Activated T-helper 17 cell treated with anti-CD3 and anti-CD28 coated beads, Interleukin-2, amount 50 U/mL, for 72 hours (primary cell): ENCODE measurements at regions not wholly inside any gene's neighbourhood (a gene's known extent, or its start where the extent isn't known, plus 50 kb on each side); places are given as distances from the start of the nearest gene placed in this dataset.
A peak's percentile ranks its signal among the peaks of the same experiment; 100 is the strongest.
"Not testable (repeated sequence)": the region's sequence is repeated elsewhere in the genome, so short reads cannot be mapped to it uniquely, and the experiment has no call there.

Experiments used
- ATAC-seq: fragments of 150-1000 bp; cut with Tn5 transposase; replicated peaks from 2 replicates; pipeline ENCODE4 v1.10.0; 2021; ENCODE audit warnings: mild to moderate bottlenecking, moderate library complexity
- H3K27ac Mint-ChIP-seq: one replicate; pipeline ENCODE4 v1.8.0; 2022; ENCODE audit warnings: mixed read lengths
- H3K27me3 Mint-ChIP-seq: one replicate; pipeline ENCODE4 v1.8.0; 2022; ENCODE audit warnings: mixed read lengths
- H3K36me3 Mint-ChIP-seq: one replicate; pipeline ENCODE4 v1.8.0; 2022; ENCODE audit warnings: low read depth, mild to moderate bottlenecking, mixed read lengths
- H3K4me1 Mint-ChIP-seq: one replicate; pipeline ENCODE4 v1.8.0; 2022; ENCODE audit warnings: mixed read lengths
- H3K4me3 Mint-ChIP-seq: one replicate; pipeline ENCODE4 v1.8.0; 2022; ENCODE audit warnings: mild to moderate bottlenecking, mixed read lengths
- H3K9me3 Mint-ChIP-seq: one replicate; pipeline ENCODE4 v1.8.0; 2022; ENCODE audit warnings: mixed read lengths

DNA sequence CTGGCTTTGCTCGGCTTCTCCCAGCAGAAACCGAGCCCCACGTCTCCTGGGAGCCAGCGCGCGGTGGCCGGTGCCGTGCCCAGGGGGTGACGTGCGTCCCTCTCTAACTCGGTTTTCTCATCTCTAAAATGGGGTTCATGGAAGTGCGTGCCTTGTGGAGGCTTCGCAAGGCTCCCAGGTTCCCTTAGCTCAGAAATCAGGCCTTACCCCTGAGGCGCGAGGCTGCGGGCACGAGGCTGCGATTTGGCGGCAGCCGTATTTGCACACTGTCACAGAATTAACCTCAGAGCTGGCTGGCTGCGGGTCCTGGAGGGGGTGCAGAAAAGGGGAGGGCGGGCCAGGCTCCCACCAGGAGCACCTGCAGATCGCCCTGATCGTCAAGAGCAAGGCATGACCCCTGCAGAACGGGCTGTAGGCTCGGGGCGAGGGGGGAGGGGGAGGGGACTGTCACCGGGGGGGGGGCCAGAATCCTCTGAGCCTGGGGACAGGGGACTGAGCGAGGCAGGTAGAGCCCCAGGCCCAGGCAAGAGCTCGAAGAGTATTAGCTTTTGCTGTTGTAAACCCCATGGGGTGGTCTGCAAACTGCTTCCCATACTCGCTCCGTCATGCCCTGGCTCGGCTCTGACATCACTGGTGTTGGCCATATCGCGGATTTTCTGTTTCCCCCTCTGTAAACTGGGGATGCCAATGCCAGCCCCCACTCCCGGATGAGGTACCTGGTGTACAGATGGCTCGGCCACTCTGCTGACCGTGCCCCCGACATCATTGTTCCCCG is 62.2 kb downstream of the CCNE1 start:
- H3K9me3 Mint-ChIP-seq: no peaks in the 10 kb centered on the region
- no peaks in the 10 kb centered on the region for H3K36me3 Mint-ChIP-seq
- peaks cover 18% of the 10 kb centered on the region for H3K27me3 Mint-ChIP-seq
- H3K4me3 Mint-ChIP-seq: peak overlapping the region; percentile 23
- H3K4me1 Mint-ChIP-seq: no peaks in the 10 kb centered on the region
- no peak for ATAC-seq
- H3K27ac Mint-ChIP-seq: no peak overlapping the region

GRCh38 chr19:29875931-29876330 is 64.1 kb downstream of the CCNE1 start:
- no peak for ATAC-seq
- Mint-ChIP-seq H3K4me1 (no peaks in the 10 kb centered on the region), H3K4me3 (no peak overlapping the region), H3K27ac (no peak overlapping the region), H3K9me3 (no peaks in the 10 kb centered on the region), H3K27me3 (peaks cover 22% of the 10 kb centered on the region), H3K36me3 (no peaks in the 10 kb centered on the region)

DNA sequence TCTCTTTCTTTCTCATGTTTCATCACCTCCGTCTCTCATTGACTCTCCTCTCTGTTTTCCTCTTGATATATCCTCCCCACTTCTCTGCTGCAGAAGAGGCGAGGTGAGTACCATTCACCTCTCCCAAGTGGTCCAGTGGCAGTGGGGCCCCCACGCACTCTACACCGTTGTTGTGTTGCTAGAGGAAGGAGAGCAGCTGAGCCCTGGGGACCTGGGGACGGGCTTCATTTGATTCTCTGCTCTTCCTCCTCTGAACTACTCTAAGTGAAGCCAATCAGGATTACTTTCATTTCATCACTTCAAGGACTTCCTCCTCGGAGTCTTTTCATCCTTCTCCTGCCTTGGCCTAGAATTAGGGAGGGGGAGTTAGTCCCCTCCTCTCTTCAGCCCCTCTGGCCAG is 64.6 kb downstream of the CCNE1 start:
- no peak overlapping the region for H3K27ac Mint-ChIP-seq
- no peak overlapping the region for H3K4me3 Mint-ChIP-seq

GRCh38 chr19:29876908-29877307 is 65.1 kb downstream of the CCNE1 start:
- H3K4me3 Mint-ChIP-seq, H3K27ac Mint-ChIP-seq, H3K36me3 Mint-ChIP-seq, H3K9me3 Mint-ChIP-seq, H3K4me1 Mint-ChIP-seq, ATAC-seq: not testable (repeated sequence)
- H3K27me3 Mint-ChIP-seq: peaks cover 21% of the 10 kb centered on the region

More for the DNA sequence above, 64.6 kb downstream of the CCNE1 start:
- peaks cover 21% of the 10 kb centered on the region for H3K27me3 Mint-ChIP-seq
- no peaks in the 10 kb centered on the region for H3K4me1 Mint-ChIP-seq
- ATAC-seq: no peak
- H3K9me3 Mint-ChIP-seq: no peaks in the 10 kb centered on the region
- no peaks in the 10 kb centered on the region for H3K36me3 Mint-ChIP-seq

DNA sequence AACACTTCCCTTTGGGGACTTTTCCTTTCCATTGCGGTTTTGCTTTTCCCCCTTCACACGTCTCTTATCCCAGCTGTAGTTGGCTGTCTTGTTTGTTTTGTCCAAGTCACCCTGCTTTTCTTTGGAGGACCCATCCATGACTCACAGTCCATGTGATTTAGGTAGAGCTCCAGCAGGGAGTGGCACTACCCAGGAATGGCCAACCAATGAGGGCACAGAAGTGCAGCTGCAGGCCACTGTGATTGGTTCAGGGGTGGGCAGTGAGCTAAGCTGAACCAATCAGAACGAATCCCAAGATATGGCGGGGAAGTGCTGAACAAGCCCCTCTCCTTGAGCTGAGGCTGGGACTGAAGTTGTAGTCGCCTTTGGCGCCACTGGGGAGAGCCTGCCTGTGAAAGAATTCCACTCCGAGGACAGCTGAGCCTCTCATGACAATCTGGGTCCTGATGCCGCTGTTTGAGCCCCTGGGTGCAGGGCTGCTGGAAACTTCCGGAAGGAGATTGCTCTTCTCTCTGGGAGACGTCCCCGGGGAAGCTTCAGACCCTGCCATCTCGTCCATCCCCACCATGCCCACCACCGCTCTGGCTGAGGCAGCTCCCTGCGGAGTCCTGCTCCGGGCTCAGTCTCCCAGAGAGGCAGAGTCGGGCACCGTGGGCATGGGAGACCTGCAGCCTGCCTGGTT is 62.9 kb upstream of the URI1 start:
- Mint-ChIP-seq H3K4me3 (no peak overlapping the region), H3K36me3 (no peaks in the 10 kb centered on the region), H3K4me1 (no peaks in the 10 kb centered on the region), H3K9me3 (no peaks in the 10 kb centered on the region), H3K27ac (no peak overlapping the region), H3K27me3 (peaks cover 15% of the 10 kb centered on the region)
- ATAC-seq: peak; percentile 44

- Mint-ChIP-seq H3K4me3 (no peak overlapping the region), H3K36me3 (no peaks in the 10 kb centered on the region), H3K4me1 (no peaks in the 10 kb centered on the region), H3K9me3 (no peaks in the 10 kb centered on the region), H3K27ac (no peak overlapping the region), H3K27me3 (peaks cover 15% of the 10 kb centered on the region)
- no peak for ATAC-seq
These were observed 62.4 kb upstream of the URI1 start for GRCh38 chr19:29879655-29879974.

GRCh38 chr19:29880498-29881081 is 61.4 kb upstream of the URI1 start:
- ATAC-seq: no peak
- Mint-ChIP-seq H3K27me3 (peaks cover 12% of the 10 kb centered on the region), H3K4me1 (no peaks in the 10 kb centered on the region), H3K4me3 (no peak overlapping the region), H3K9me3 (no peaks in the 10 kb centered on the region), H3K27ac (no peak overlapping the region), H3K36me3 (no peaks in the 10 kb centered on the region)

- no peak for ATAC-seq
- H3K4me1 Mint-ChIP-seq: no peaks in the 10 kb centered on the region
These were observed 60.7 kb upstream of the URI1 start for GRCh38 chr19:29881386-29881785.

GRCh38 chr19:29882719-29883105 is 59.3 kb upstream of the URI1 start:
- no peak overlapping the region for H3K27ac Mint-ChIP-seq
- H3K9me3 Mint-ChIP-seq: no peaks in the 10 kb centered on the region
- H3K36me3 Mint-ChIP-seq: no peaks in the 10 kb centered on the region
- no peak overlapping the region for H3K4me3 Mint-ChIP-seq
- H3K27me3 Mint-ChIP-seq: peaks cover 9% of the 10 kb centered on the region
- no peaks in the 10 kb centered on the region for H3K4me1 Mint-ChIP-seq
- no peak for ATAC-seq

More at GRCh38 chr19:29881386-29881785, 60.7 kb upstream of the URI1 start:
- Mint-ChIP-seq H3K27me3 (peaks cover 10% of the 10 kb centered on the region), H3K9me3 (no peaks in the 10 kb centered on the region), H3K27ac (no peak overlapping the region), H3K36me3 (no peaks in the 10 kb centered on the region), H3K4me3 (no peak overlapping the region)

GRCh38 chr19:29884044-29884443 is 58.0 kb upstream of the URI1 start:
- Mint-ChIP-seq H3K4me3 (no peak overlapping the region), H3K27ac (no peak overlapping the region), H3K9me3 (no peaks in the 10 kb centered on the region), H3K4me1 (no peaks in the 10 kb centered on the region), H3K36me3 (no peaks in the 10 kb centered on the region), H3K27me3 (peaks cover 9% of the 10 kb centered on the region)
- ATAC-seq: no peak

DNA sequence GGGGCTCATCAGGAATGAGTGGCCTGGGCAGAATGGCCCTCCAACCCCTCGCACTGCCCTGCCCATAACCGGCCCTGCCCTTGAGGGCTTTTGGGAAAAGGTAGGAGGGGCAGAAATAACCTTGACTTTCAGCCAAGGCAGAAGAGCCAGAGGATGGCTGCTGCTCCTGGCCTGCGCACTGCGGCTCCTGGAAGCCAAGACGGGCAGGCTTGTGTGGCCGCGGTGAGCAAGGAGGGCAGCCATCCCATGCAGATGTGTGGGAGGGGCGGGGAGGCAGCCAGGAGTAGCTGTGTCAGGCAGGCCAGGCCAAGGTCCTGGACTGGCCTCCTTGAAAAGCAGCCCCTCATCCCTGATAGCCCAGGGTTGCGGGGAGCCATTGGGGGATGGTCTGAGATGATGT is 57.6 kb upstream of the URI1 start:
- H3K4me1 Mint-ChIP-seq: no peaks in the 10 kb centered on the region
- no peak overlapping the region for H3K4me3 Mint-ChIP-seq
- H3K27me3 Mint-ChIP-seq: peaks cover 9% of the 10 kb centered on the region
- no peak for ATAC-seq
- no peak overlapping the region for H3K27ac Mint-ChIP-seq
- H3K36me3 Mint-ChIP-seq: no peaks in the 10 kb centered on the region
- no peaks in the 10 kb centered on the region for H3K9me3 Mint-ChIP-seq

- ATAC-seq, H3K9me3 Mint-ChIP-seq, H3K36me3 Mint-ChIP-seq, H3K27ac Mint-ChIP-seq, H3K4me3 Mint-ChIP-seq, H3K27me3 Mint-ChIP-seq, H3K4me1 Mint-ChIP-seq: not testable (repeated sequence)
These were observed 55.9 kb upstream of the URI1 start for GRCh38 chr19:29886106-29886505.

DNA sequence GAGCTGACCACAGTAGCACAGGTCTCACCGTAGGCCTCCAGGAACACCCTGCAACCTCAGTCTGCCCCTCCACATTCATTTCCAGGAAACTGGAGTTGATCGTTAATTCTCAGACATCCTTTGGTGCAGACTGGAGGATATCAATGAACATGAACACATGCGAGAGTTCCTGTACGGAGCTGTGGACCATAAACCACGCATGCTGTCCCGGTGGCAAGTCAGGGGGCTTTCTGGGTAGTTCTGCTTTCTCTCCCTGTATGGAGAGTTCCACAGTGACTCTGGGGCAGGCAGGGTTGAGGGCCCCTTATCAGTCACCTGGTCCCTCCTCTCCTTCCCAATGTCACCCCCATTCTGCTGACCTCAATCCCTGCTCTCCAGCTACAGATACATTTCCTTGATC is 55.5 kb upstream of the URI1 start:
- H3K4me3 Mint-ChIP-seq: no peak overlapping the region
- H3K36me3 Mint-ChIP-seq: no peaks in the 10 kb centered on the region
- no peaks in the 10 kb centered on the region for H3K27me3 Mint-ChIP-seq
- no peak overlapping the region for H3K27ac Mint-ChIP-seq
- no peak for ATAC-seq
- no peaks in the 10 kb centered on the region for H3K9me3 Mint-ChIP-seq
- H3K4me1 Mint-ChIP-seq: peaks cover 4% of the 10 kb centered on the region

DNA sequence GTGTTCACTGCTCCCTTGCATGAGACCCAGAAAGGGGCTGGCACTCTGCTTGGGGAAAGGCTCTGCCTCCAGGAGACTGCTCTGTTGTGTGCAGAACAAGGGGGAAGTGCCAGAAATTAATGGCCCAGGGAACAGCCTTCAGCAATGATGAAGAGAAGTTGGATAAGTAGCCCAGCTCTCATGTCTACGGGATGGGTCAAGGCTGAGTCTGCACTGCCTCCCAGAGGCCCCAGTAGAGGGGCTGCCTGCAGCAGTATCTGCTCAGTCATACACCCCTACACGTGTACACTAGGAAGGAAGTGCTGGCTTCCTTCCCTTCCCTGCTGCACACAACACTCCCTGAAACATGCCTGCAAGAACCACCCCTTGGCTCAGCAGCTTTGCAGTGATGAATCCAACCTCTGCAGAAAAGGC is 54.6 kb upstream of the URI1 start:
- no peak overlapping the region for H3K27ac Mint-ChIP-seq

DNA sequence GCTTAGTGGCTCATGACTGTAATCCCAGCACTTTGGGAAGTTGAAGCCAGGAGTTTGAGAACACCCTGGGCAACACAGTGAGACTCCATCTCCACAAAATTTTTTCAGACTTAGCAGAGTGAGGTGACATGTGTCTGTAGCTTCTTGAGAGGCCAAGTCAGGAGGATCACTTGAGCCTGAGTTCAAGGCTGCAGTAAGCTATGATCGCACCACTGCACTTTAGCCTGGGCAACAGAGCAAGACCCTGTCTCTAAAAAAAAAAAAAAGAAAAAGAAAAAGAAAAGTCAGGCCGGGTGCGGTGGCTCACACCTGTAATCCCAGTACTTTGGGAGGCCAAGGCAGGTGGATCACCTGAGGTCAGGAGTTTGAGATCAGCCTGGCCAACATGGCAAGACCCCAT is 54.0 kb upstream of the URI1 start:
- ATAC-seq, H3K36me3 Mint-ChIP-seq, H3K27ac Mint-ChIP-seq, H3K9me3 Mint-ChIP-seq, H3K27me3 Mint-ChIP-seq, H3K4me3 Mint-ChIP-seq, H3K4me1 Mint-ChIP-seq: not testable (repeated sequence)

More for the DNA sequence above, 54.6 kb upstream of the URI1 start:
- Mint-ChIP-seq H3K4me3 (no peak overlapping the region), H3K4me1 (peaks cover 4% of the 10 kb centered on the region), H3K9me3 (no peaks in the 10 kb centered on the region), H3K36me3 (no peaks in the 10 kb centered on the region), H3K27me3 (no peaks in the 10 kb centered on the region)
- peak; percentile 21 for ATAC-seq
